ENCODE measurements at regions not wholly inside any gene's neighbourhood (a gene's known extent, or its start where the extent isn't known, plus 50 kb on each side); places are given as distances from the start of the nearest gene placed in this dataset.
A peak's percentile ranks its signal among the peaks of the same experiment; 100 is the strongest.

GRCh38 chr2:79355569-79355968, 157.3 kb upstream of the CTNNA2 start:
- DNase-seq: no peak

GRCh38 chr2:79327460-79327859, 167.9 kb upstream of the REG3A start:
- no peak for DNase-seq

- no peak for DNase-seq
Measured at GRCh38 chr2:79320871-79321270, 161.3 kb upstream of the REG3A start.

- DNase-seq: no peak
Measured at GRCh38 chr2:79294994-79295393, 135.4 kb upstream of the REG3A start.

- DNase-seq: no peak
Measured at GRCh38 chr2:79292958-79293315, 133.4 kb upstream of the REG3A start.

GRCh38 chr2:79292239-79292957, 132.8 kb upstream of the REG3A start:
- no peak for DNase-seq

GRCh38 chr2:79275863-79276262, 116.3 kb upstream of the REG3A start:
- DNase-seq: no peak

GRCh38 chr2:79275197-79275596, 115.6 kb upstream of the REG3A start:
- DNase-seq: no peak

- DNase-seq: no peak
Measured at GRCh38 chr2:79272616-79273015, 113.1 kb upstream of the REG3A start.

- DNase-seq: no peak
Measured at GRCh38 chr2:79271456-79271855, 111.9 kb upstream of the REG3A start.

GRCh38 chr2:79260848-79261247, 101.3 kb upstream of the REG3A start:
- no peak for DNase-seq

- no peak for DNase-seq
Measured at GRCh38 chr2:79259959-79260358, 100.4 kb upstream of the REG3A start.

- DNase-seq: no peak
Measured at GRCh38 chr2:79259296-79259695, 99.7 kb upstream of the REG3A start.

GRCh38 chr2:79253243-79253774, 93.8 kb upstream of the REG3A start:
- DNase-seq: no peak

- no peak for DNase-seq
Measured at GRCh38 chr2:79250656-79251055, 91.1 kb upstream of the REG3A start.

GRCh38 chr2:79248776-79249175, 89.2 kb upstream of the REG3A start:
- no peak for DNase-seq

GRCh38 chr2:79235135-79235534, 75.6 kb upstream of the REG3A start:
- DNase-seq: no peak

GRCh38 chr2:79223539-79223938, 64.0 kb upstream of the REG3A start:
- no peak for DNase-seq

GRCh38 chr2:79219383-79219988, 59.9 kb upstream of the REG3A start:
- peak; percentile 26 for DNase-seq

GRCh38 chr2:79210274-79210917, 50.8 kb upstream of the REG3A start:
- DNase-seq: no peak
